WTC11 (cell line): ENCODE measurements at regions not wholly inside any gene's neighbourhood (a gene's known extent, or its start where the extent isn't known, plus 50 kb on each side); places are given as distances from the start of the nearest gene placed in this dataset.
A peak's percentile ranks its signal among the peaks of the same experiment; 100 is the strongest.

Experiments used
- ATAC-seq: fragments of 200-7000 bp; cut with Tn5 transposase; 2 replicates; pipeline ENCODE4 v1.10.0; 2021; ENCODE audit warnings: mild to moderate bottlenecking, moderate library complexity
- CTCF ChIA-PET: fragments of 300-600 bp; sonication (Branson Sonifier 250); formaldehyde crosslinking; loops from one replicate; lab custom pipeline; 2021; ENCODE audit warnings: antibody characterized with exemption; lab: Charles Lee
- POLR2A ChIA-PET: fragments of 350-600 bp; sonication (Branson Sonifier 250); formaldehyde crosslinking; loops from one replicate; lab custom pipeline; 2021; ENCODE audit warnings: antibody characterized with exemption; lab: Charles Lee
- DNase-seq: peaks from one replicate; pipeline ENCODE4 v3.0.0; 2021; ENCODE audit warnings: low spot score
- H3K27ac Mint-ChIP-seq: 2 replicates; pipeline ENCODE4 v1.8.0; 2021; ENCODE audit warnings: mixed read lengths
- H3K27me3 Mint-ChIP-seq: 2 replicates; pipeline ENCODE4 v1.8.0; 2021; ENCODE audit warnings: low read depth, mild to moderate bottlenecking, moderate library complexity, mixed read lengths
- H3K36me3 Mint-ChIP-seq: 2 replicates; pipeline ENCODE4 v1.8.0; 2021; ENCODE audit warnings: mixed read lengths
- H3K4me1 Mint-ChIP-seq: 2 replicates; pipeline ENCODE4 v1.8.0; 2022; ENCODE audit warnings: mixed read lengths
- H3K4me3 Mint-ChIP-seq: 2 replicates; pipeline ENCODE4 v1.8.0; 2021; ENCODE audit warnings: mild to moderate bottlenecking, moderate library complexity, mixed read lengths
- H3K9me3 Mint-ChIP-seq: 2 replicates; pipeline ENCODE4 v1.8.0; 2021; ENCODE audit warnings: mixed read lengths
- FOXP1 ChIP-seq: sonication (generic); formaldehyde crosslinking; IDR thresholded peaks from 2 replicates; pipeline ENCODE4 v1.8.0; 2022; ENCODE audit warnings: missing genetic modification reagents, mild to moderate bottlenecking, moderate library complexity, borderline replicate concordance
- JUN ChIP-seq: sonication (generic); formaldehyde crosslinking; IDR thresholded peaks from 2 replicates; pipeline ENCODE4 v1.8.0; 2023; ENCODE audit warnings: mild to moderate bottlenecking, missing genetic modification reagents
- NFATC4 ChIP-seq: fragments of 250-450 bp; sonication (Bioruptor Pico); IDR thresholded peaks from 2 replicates; pipeline ENCODE4 v1.9.0; 2021; ENCODE audit warnings: mild to moderate bottlenecking
- SMAD3 ChIP-seq: sonication (generic); formaldehyde crosslinking; IDR thresholded peaks from 2 replicates; pipeline ENCODE4 v1.8.0; 2022; ENCODE audit warnings: missing genetic modification reagents, mild to moderate bottlenecking, borderline replicate concordance
- TCF7 ChIP-seq: sonication (generic); formaldehyde crosslinking; IDR thresholded peaks from 2 replicates; pipeline ENCODE4 v1.8.0; 2022; ENCODE audit warnings: mild to moderate bottlenecking, low read depth, missing genetic modification reagents, moderate library complexity
- ZNF121 ChIP-seq: sonication (generic); formaldehyde crosslinking; IDR thresholded peaks from 2 replicates; pipeline ENCODE4 v1.8.0; 2023; ENCODE audit warnings: missing genetic modification reagents
- ZNF232 ChIP-seq: sonication (generic); formaldehyde crosslinking; IDR thresholded peaks from 2 replicates; pipeline ENCODE4 v1.8.0; 2022; ENCODE audit warnings: mild to moderate bottlenecking, missing genetic modification reagents
- ZNF416 ChIP-seq: fragments of 250-450 bp; sonication (Bioruptor Pico); IDR thresholded peaks from 2 replicates; pipeline ENCODE4 v1.9.0; 2021; ENCODE audit warnings: mild to moderate bottlenecking, inconsistent platforms
- TF ChIP-seq, protein P1 (sequence below): fragments of 200-600 bp; IDR thresholded peaks from 2 replicates; pipeline ENCODE4 v1.8.0; 2022; ENCODE audit warnings: antibody characterized with exemption
- TF ChIP-seq, protein P2 (sequence below): sonication (generic); formaldehyde crosslinking; conservative IDR thresholded peaks from 2 replicates; pipeline ENCODE4 v1.8.1; 2022; ENCODE audit warnings: mild to moderate bottlenecking, missing genetic modification reagents
- TF ChIP-seq, protein P3 (sequence below): sonication (generic); formaldehyde crosslinking; IDR thresholded peaks from 2 replicates; pipeline ENCODE4 v1.8.0; 2022; ENCODE audit warnings: mild to moderate bottlenecking, missing genetic modification reagents
- TF ChIP-seq, protein P4 (sequence below): sonication (generic); formaldehyde crosslinking; IDR thresholded peaks from 2 replicates; pipeline ENCODE4 v1.8.1; 2023; ENCODE audit warnings: mild to moderate bottlenecking, missing genetic modification reagents
- TF ChIP-seq, protein P5 (sequence below): sonication (generic); formaldehyde crosslinking; IDR thresholded peaks from 2 replicates; pipeline ENCODE4 v1.8.0; 2023; ENCODE audit warnings: missing genetic modification reagents
- TF ChIP-seq, protein P6 (sequence below): sonication (generic); formaldehyde crosslinking; IDR thresholded peaks from 2 replicates; pipeline ENCODE4 v1.8.1; 2023; ENCODE audit warnings: mild to moderate bottlenecking, missing genetic modification reagents

DNA sequence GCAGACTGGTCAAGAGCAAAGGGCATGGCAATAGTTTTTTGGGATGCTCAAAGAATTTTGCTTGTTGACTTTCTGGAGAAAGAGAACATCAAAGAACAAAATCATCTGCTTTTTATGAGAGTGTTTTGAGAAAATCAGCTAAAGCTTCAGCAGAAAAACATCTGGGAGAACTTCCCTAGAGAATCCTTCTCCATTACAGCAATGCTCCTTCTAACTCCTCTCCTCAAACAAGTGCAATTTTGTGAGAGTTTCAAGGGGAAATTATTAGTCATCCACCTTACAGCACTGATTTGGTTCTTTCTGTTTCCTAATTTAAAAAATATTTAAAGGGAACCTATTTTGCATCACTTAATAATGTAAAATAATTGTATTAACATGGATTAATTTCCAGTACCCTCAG is 226.9 kb upstream of the NXPH2 start:
- ATAC-seq, result no peak
- POLR2A ChIA-PET, result no interaction called here
- H3K27me3 Mint-ChIP-seq, result no peaks in the 10 kb centered on the region

DNA sequence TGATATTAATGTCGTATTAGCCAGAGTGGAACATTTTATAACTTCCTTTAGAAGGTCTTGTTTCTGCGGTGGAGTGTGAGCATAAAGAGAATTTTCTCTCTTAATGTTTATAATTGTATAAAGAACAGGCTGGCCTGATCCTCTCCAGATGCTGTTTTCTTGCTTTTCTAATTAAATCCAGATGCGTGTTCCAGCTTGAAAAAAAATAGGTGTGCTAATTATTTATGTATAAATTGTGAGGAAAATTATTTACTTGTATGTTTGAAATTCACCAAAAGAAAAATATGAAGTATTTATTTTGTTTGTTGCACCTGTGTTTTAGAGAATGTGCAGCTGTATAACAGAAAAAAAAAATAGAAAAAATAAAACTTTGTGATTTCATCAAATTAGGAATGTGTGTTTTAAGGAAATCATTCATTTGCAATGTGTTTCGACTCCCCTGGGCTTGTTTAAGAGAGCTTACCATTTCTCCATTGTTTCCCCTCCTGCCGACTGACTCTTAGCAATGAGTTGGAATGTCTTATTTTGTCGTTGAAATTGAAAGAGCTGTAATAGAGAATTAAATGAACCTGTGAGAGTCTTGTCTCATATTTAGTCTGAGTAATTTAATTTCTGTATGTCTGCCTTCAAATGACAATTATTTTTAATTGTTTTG is 220.1 kb upstream of the NXPH2 start:
- ChIA-PET CTCF (no interaction called here), POLR2A (interaction anchor here (0.7 kb wide), 2 partner anchors 56 to 1545 kb away, joined by 5 to 8 read pairs; no protein-coding TSS in a partner anchor)
- H3K27me3 Mint-ChIP-seq, result no peaks in the 10 kb centered on the region
- no peak for DNase-seq
- H3K9me3 Mint-ChIP-seq, result no peaks in the 10 kb centered on the region
- H3K36me3 Mint-ChIP-seq, result no peaks in the 10 kb centered on the region
- no peak overlapping the region for H3K27ac Mint-ChIP-seq
- TF ChIP-seq FOXP1 (CRISPR knock-in tag) (no peak), TCF7 (CRISPR knock-in tag) (no peak), ZNF121 (CRISPR knock-in tag) (no peak)
- TF ChIP-seq, protein P1, sequence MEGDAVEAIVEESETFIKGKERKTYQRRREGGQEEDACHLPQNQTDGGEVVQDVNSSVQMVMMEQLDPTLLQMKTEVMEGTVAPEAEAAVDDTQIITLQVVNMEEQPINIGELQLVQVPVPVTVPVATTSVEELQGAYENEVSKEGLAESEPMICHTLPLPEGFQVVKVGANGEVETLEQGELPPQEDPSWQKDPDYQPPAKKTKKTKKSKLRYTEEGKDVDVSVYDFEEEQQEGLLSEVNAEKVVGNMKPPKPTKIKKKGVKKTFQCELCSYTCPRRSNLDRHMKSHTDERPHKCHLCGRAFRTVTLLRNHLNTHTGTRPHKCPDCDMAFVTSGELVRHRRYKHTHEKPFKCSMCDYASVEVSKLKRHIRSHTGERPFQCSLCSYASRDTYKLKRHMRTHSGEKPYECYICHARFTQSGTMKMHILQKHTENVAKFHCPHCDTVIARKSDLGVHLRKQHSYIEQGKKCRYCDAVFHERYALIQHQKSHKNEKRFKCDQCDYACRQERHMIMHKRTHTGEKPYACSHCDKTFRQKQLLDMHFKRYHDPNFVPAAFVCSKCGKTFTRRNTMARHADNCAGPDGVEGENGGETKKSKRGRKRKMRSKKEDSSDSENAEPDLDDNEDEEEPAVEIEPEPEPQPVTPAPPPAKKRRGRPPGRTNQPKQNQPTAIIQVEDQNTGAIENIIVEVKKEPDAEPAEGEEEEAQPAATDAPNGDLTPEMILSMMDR, result no peak
- TF ChIP-seq, protein P2, sequence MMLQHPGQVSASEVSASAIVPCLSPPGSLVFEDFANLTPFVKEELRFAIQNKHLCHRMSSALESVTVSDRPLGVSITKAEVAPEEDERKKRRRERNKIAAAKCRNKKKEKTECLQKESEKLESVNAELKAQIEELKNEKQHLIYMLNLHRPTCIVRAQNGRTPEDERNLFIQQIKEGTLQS (CRISPR knock-in tag), result no peak
- TF ChIP-seq, all 79 proteins: peak for 0
- ATAC-seq, result peak; percentile 62; the same call in 1 of the 2 replicates
- H3K4me1 Mint-ChIP-seq, result peaks cover 15% of the 10 kb centered on the region
- H3K4me3 Mint-ChIP-seq, result no peak overlapping the region

More for the DNA sequence above, 226.9 kb upstream of the NXPH2 start:
- no peaks in the 10 kb centered on the region for H3K36me3 Mint-ChIP-seq
- no peaks in the 10 kb centered on the region for H3K9me3 Mint-ChIP-seq
- DNase-seq, result no peak
- no peak overlapping the region for H3K27ac Mint-ChIP-seq
- CTCF ChIA-PET, result interaction anchor here (0.6 kb wide), 1 partner anchor 230 kb away, joined by 3 read pairs; no protein-coding TSS in a partner anchor
- H3K4me3 Mint-ChIP-seq, result no peak overlapping the region
- TF ChIP-seq, protein P3, sequence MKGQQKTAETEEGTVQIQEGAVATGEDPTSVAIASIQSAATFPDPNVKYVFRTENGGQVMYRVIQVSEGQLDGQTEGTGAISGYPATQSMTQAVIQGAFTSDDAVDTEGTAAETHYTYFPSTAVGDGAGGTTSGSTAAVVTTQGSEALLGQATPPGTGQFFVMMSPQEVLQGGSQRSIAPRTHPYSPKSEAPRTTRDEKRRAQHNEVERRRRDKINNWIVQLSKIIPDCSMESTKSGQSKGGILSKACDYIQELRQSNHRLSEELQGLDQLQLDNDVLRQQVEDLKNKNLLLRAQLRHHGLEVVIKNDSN, result no peak
- TF ChIP-seq ZNF232 (CRISPR knock-in tag), result no peak
- no peak for TF ChIP-seq SMAD3 (CRISPR knock-in tag)
- TF ChIP-seq, protein P4, sequence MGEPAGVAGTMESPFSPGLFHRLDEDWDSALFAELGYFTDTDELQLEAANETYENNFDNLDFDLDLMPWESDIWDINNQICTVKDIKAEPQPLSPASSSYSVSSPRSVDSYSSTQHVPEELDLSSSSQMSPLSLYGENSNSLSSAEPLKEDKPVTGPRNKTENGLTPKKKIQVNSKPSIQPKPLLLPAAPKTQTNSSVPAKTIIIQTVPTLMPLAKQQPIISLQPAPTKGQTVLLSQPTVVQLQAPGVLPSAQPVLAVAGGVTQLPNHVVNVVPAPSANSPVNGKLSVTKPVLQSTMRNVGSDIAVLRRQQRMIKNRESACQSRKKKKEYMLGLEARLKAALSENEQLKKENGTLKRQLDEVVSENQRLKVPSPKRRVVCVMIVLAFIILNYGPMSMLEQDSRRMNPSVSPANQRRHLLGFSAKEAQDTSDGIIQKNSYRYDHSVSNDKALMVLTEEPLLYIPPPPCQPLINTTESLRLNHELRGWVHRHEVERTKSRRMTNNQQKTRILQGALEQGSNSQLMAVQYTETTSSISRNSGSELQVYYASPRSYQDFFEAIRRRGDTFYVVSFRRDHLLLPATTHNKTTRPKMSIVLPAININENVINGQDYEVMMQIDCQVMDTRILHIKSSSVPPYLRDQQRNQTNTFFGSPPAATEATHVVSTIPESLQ (CRISPR knock-in tag), result no peak
- TF ChIP-seq JUN (CRISPR knock-in tag), result no peak
- TF ChIP-seq, protein P5, sequence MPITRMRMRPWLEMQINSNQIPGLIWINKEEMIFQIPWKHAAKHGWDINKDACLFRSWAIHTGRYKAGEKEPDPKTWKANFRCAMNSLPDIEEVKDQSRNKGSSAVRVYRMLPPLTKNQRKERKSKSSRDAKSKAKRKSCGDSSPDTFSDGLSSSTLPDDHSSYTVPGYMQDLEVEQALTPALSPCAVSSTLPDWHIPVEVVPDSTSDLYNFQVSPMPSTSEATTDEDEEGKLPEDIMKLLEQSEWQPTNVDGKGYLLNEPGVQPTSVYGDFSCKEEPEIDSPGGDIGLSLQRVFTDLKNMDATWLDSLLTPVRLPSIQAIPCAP, result no peak
- TF ChIP-seq, protein P6, sequence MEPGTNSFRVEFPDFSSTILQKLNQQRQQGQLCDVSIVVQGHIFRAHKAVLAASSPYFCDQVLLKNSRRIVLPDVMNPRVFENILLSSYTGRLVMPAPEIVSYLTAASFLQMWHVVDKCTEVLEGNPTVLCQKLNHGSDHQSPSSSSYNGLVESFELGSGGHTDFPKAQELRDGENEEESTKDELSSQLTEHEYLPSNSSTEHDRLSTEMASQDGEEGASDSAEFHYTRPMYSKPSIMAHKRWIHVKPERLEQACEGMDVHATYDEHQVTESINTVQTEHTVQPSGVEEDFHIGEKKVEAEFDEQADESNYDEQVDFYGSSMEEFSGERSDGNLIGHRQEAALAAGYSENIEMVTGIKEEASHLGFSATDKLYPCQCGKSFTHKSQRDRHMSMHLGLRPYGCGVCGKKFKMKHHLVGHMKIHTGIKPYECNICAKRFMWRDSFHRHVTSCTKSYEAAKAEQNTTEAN, result no peak
- no peaks in the 10 kb centered on the region for H3K4me1 Mint-ChIP-seq

DNA sequence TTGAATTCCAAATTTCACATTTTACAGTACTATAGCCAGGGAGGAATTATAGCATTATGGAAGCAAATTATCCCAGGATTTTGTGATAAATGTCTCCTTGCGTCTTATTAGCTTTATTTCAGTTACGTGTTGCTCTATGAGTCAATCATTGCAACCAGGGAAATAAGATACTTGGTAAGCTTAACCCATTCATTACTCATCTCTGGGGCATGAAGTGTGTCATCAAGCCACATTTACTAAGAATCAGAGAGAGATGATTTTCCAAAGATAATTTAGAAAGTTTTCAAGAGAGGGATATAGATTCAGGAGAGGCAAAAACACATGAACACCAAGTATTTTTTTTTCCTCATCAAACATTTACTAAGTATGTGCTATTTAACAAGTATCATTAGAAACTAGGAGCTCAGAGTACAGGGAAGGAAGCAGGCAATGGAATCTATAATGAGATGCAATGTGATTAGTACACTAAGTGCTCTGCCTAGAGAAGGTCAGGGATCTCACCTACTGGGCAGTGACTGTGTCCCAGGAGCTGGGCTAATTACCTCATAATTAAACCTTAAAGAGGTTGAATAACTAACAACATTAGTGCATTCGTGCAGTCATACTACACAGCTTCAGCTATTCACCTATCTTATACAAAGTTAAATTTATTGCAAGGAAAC is 217.8 kb upstream of the NXPH2 start:
- ChIA-PET CTCF (no interaction called here), POLR2A (no interaction called here)
- Mint-ChIP-seq H3K27me3 (no peaks in the 10 kb centered on the region), H3K4me3 (no peak overlapping the region), H3K9me3 (no peaks in the 10 kb centered on the region), H3K4me1 (peaks cover 15% of the 10 kb centered on the region), H3K27ac (no peak overlapping the region), H3K36me3 (no peaks in the 10 kb centered on the region)
- ATAC-seq, result no peak
- DNase-seq, result no peak
- TF ChIP-seq ZNF416 (CRISPR knock-in tag), result no peak
- no peak for TF ChIP-seq NFATC4 (CRISPR knock-in tag)
